H9 (cell line): ENCODE measurements at regions not wholly inside any gene's neighbourhood (a gene's known extent, or its start where the extent isn't known, plus 50 kb on each side); places are given as distances from the start of the nearest gene placed in this dataset.

Source experiments
- DNase-seq: peaks from one replicate; pipeline ENCODE4 v3.0.0-alpha.2; 2017
- H2AFZ ChIP-seq: one replicate; pipeline ENCODE4 v1.6.1; 2013; ENCODE audit warnings: mild to moderate bottlenecking, low read length, control low read depth, moderate library complexity
- H2AK5ac ChIP-seq: 2 replicates; pipeline ENCODE4 v1.6.1; 2013; ENCODE audit warnings: low read length, control low read depth, mixed read lengths; ENCODE audit not compliant: insufficient read length
- H2BK120ac ChIP-seq: one replicate; pipeline ENCODE4 v1.6.1; 2013; ENCODE audit warnings: low read depth, mild to moderate bottlenecking, low read length, control low read depth, inconsistent platforms; ENCODE audit not compliant: poor library complexity, severe bottlenecking
- H2BK12ac ChIP-seq: 2 replicates; pipeline ENCODE4 v1.6.1; 2013; ENCODE audit warnings: low read length, control low read depth, mixed read lengths, low read depth; ENCODE audit not compliant: insufficient read length
- H2BK15ac ChIP-seq: 2 replicates; pipeline ENCODE4 v1.6.1; 2013; ENCODE audit warnings: low read depth, low read length, control low read depth
- H2BK20ac ChIP-seq: one replicate; pipeline ENCODE4 v1.6.1; 2013; ENCODE audit warnings: low read depth, mild to moderate bottlenecking, low read length, control low read depth, inconsistent platforms; ENCODE audit not compliant: poor library complexity, severe bottlenecking
- H2BK5ac ChIP-seq: 2 replicates; pipeline ENCODE4 v1.6.1; 2013; ENCODE audit warnings: low read length, control low read depth, mixed read lengths; ENCODE audit not compliant: insufficient read length
- H3K14ac ChIP-seq: 2 replicates; pipeline ENCODE4 v1.6.1; 2013; ENCODE audit warnings: low read length, control low read depth; ENCODE audit not compliant: insufficient read depth
- H3K18ac ChIP-seq: 2 replicates; pipeline ENCODE4 v1.6.1; 2013; ENCODE audit warnings: low read depth, mild to moderate bottlenecking, mixed read lengths, low read length, control low read depth; ENCODE audit not compliant: insufficient read length
- H3K23ac ChIP-seq: 2 replicates; pipeline ENCODE4 v1.6.1; 2013; ENCODE audit warnings: low read length, control low read depth, mixed read lengths, low read depth; ENCODE audit not compliant: insufficient read length
- H3K23me2 ChIP-seq: 2 replicates; pipeline ENCODE4 v1.6.1; 2013; ENCODE audit warnings: low read depth, mild to moderate bottlenecking, mixed read lengths, low read length, control low read depth; ENCODE audit not compliant: insufficient read length, poor library complexity, severe bottlenecking
- H3K27ac ChIP-seq: 2 replicates; pipeline ENCODE4 v1.5.1; 2013; ENCODE audit warnings: low read length, control low read depth, mixed read lengths, low read depth; ENCODE audit not compliant: insufficient read length
- H3K27me3 ChIP-seq: 2 replicates; pipeline ENCODE4 v1.6.1; 2013; ENCODE audit warnings: low read length, control low read depth, inconsistent platforms; ENCODE audit not compliant: insufficient read depth
- H3K4ac ChIP-seq: 2 replicates; pipeline ENCODE4 v1.6.1; 2013; ENCODE audit warnings: low read depth, mild to moderate bottlenecking, control low read depth, inconsistent platforms, low read length, moderate library complexity
- H3K4me1 ChIP-seq: 2 replicates; pipeline ENCODE4 v1.6.1; 2013; ENCODE audit warnings: low read length, control low read depth, inconsistent platforms; ENCODE audit not compliant: insufficient read depth
- H3K4me2 ChIP-seq: 2 replicates; pipeline ENCODE4 v1.6.1; 2013; ENCODE audit warnings: low read length, control low read depth, mixed read lengths; ENCODE audit not compliant: insufficient read length, insufficient read depth
- H3K56ac ChIP-seq: 2 replicates; pipeline ENCODE4 v1.6.1; 2013; ENCODE audit warnings: low read depth, mild to moderate bottlenecking, mixed read lengths, low read length, control low read depth; ENCODE audit not compliant: insufficient read length
- H3K79me1 ChIP-seq: 2 replicates; pipeline ENCODE4 v1.6.1; 2013; ENCODE audit warnings: low read depth, mild to moderate bottlenecking, moderate library complexity, low read length, control low read depth, inconsistent platforms; ENCODE audit not compliant: insufficient read depth, poor library complexity, severe bottlenecking
- H3K79me2 ChIP-seq: 2 replicates; pipeline ENCODE4 v1.6.1; 2013; ENCODE audit warnings: low read length, control low read depth, inconsistent platforms; ENCODE audit not compliant: insufficient read depth
- H3K9ac ChIP-seq: 2 replicates; pipeline ENCODE4 v1.6.1; 2013; ENCODE audit warnings: low read length, control low read depth, mixed read lengths; ENCODE audit not compliant: insufficient read length; ENCODE audit errors: extremely low read depth
- H3K9me3 ChIP-seq: one replicate; pipeline ENCODE4 v1.6.1; 2013; ENCODE audit warnings: low read depth, low read length, inconsistent platforms; ENCODE audit not compliant: control insufficient read depth
- H3T11ph ChIP-seq: one replicate; pipeline ENCODE4 v1.6.1; 2013; ENCODE audit warnings: mild to moderate bottlenecking, low read length, control low read depth, inconsistent platforms
- H4K20me1 ChIP-seq: one replicate; pipeline ENCODE4 v1.6.1; 2013; ENCODE audit not compliant: control insufficient read depth, insufficient read length, insufficient read depth
- H4K5ac ChIP-seq: 2 replicates; pipeline ENCODE4 v1.6.1; 2013; ENCODE audit warnings: low read depth, mild to moderate bottlenecking, mixed read lengths, low read length, control low read depth; ENCODE audit not compliant: insufficient read length
- H4K8ac ChIP-seq: replicated peaks from 2 replicates; pipeline ENCODE4 v1.6.1; 2013; ENCODE audit warnings: low read length, control low read depth, mixed read lengths, low read depth; ENCODE audit not compliant: insufficient read length
- H4K91ac ChIP-seq: 2 replicates; pipeline ENCODE4 v1.6.1; 2013; ENCODE audit warnings: low read depth, mild to moderate bottlenecking, moderate library complexity, mixed read lengths, low read length, control low read depth; ENCODE audit not compliant: insufficient read length
- H3K27ac Mint-ChIP-seq, 3 experiments: 2 replicates in 2 of 3; 3 replicates in 1 of 3; pipeline ENCODE4 v1.8.0; 2020 to 2021; ENCODE audit warnings: mixed read lengths in 3 of 3, mild to moderate bottlenecking in 1 of 3, moderate library complexity in 1 of 3
- H3K27me3 Mint-ChIP-seq: 2 replicates; pipeline ENCODE4 v1.8.0; 2021; ENCODE audit warnings: low read depth, mild to moderate bottlenecking, moderate library complexity, mixed read lengths
- H3K36me3 Mint-ChIP-seq, 3 experiments: 2 replicates in 2 of 3; 3 replicates in 1 of 3; pipeline ENCODE4 v1.8.0; 2020 to 2021; ENCODE audit warnings: low read depth in 3 of 3, mixed read lengths in 3 of 3; ENCODE audit not compliant: insufficient read depth in 1 of 3
- H3K4me1 Mint-ChIP-seq, 2 experiments: 2 replicates each; pipeline ENCODE4 v1.8.0; 2020; ENCODE audit warnings: mixed read lengths in 2 of 2
- H3K4me3 Mint-ChIP-seq, 2 experiments: 2 replicates in 1 of 2; 3 replicates in 1 of 2; pipeline ENCODE4 v1.8.0; 2020 to 2021; ENCODE audit warnings: mild to moderate bottlenecking in 2 of 2, mixed read lengths in 2 of 2, moderate library complexity in 1 of 2
- H3K9me3 Mint-ChIP-seq, 2 experiments: 2 replicates in 1 of 2; 3 replicates in 1 of 2; pipeline ENCODE4 v1.8.0; 2020; ENCODE audit warnings: mild to moderate bottlenecking in 2 of 2, mixed read lengths in 2 of 2, moderate library complexity in 1 of 2
- CTCF ChIP-seq: fragments of 200-600 bp; sonication (generic); conservative IDR thresholded peaks from 3 replicates; pipeline ENCODE4 v1.8.0; 2021; ENCODE audit warnings: antibody characterized with exemption, mild to moderate bottlenecking
- WGBS: extraction: QIAGEN DNeasy Blood & Tissue Kit; methylation state at CpG from one replicate; pipeline ENCODE4 v1.1.7; 2013; ENCODE audit warnings: missing lambda C conversion rate, low lambda C conversion rate, mixed read lengths; ENCODE audit not compliant: insufficient read length; ENCODE audit errors: extremely low coverage; 5-methylcytosine and 5-hydroxymethylcytosine counted together

- H2BK120ac ChIP-seq = peak overlapping the region; percentile 85
- H2BK20ac ChIP-seq = no peak overlapping the region
- H2BK5ac ChIP-seq = no peak overlapping the region
- no peaks in the 10 kb centered on the region for H4K20me1 ChIP-seq
- H3K18ac ChIP-seq = peak overlapping the region; percentile 86
- no peaks in the 10 kb centered on the region for H3K79me2 ChIP-seq
- H4K91ac ChIP-seq = no peak overlapping the region
- H2AK5ac ChIP-seq = no peak overlapping the region
- Mint-ChIP-seq H3K4me1 (peaks cover 49 to 63% of the 10 kb centered on the region in 2 experiments), H3K27ac (peak overlapping the region; percentile 95 to 98 (median 95)), H3K9me3 (no peaks in the 10 kb centered on the region; a peak in 1 of 5 replicates), H3K36me3 (no peaks in the 10 kb centered on the region), H3K4me3 (peak overlapping the region; percentile 75 to 79), H3K27me3 (peaks cover 90% of the 10 kb centered on the region)
- no peak overlapping the region for H3T11ph ChIP-seq
- no peak overlapping the region for H2BK15ac ChIP-seq
- no peak overlapping the region; the same call in 1 of the 2 replicates for H3K4ac ChIP-seq
- no peak overlapping the region for H2BK12ac ChIP-seq
- peaks cover 28% of the 10 kb centered on the region; the same call in 1 of the 2 replicates for H3K27me3 ChIP-seq
- no peak overlapping the region for H3K23ac ChIP-seq
- no peak overlapping the region for H2AFZ ChIP-seq
- peak overlapping the region; percentile 20 for H4K5ac ChIP-seq
- no peak overlapping the region for H3K27ac ChIP-seq
- no peak overlapping the region for H3K56ac ChIP-seq
- WGBS = no CpG with 5 or more reads among the region's 55 CpGs
- H3K23me2 ChIP-seq = peaks cover 16% of the 10 kb centered on the region
- peak overlapping the region; percentile 85 for H3K4me2 ChIP-seq
- no peak overlapping the region for H4K8ac ChIP-seq
- peak overlapping the region; percentile 88 for H3K9ac ChIP-seq
- no peaks in the 10 kb centered on the region for H3K9me3 ChIP-seq
- peak; percentile 25; the same call in 1 of the 3 replicates for TF ChIP-seq CTCF
- no peaks in the 10 kb centered on the region for H3K79me1 ChIP-seq
- DNase-seq = peak; percentile 91
- H3K14ac ChIP-seq = peak overlapping the region; percentile 94
- no peaks in the 10 kb centered on the region for H3K4me1 ChIP-seq
Observed at GRCh38 chr15:38072348-38073177, 138.1 kb downstream of the TMCO5A start.
